ENCODE measurements at regions not wholly inside any gene's neighbourhood (a gene's known extent, or its start where the extent isn't known, plus 50 kb on each side); places are given as distances from the start of the nearest gene placed in this dataset.

GRCh38 chr6:51495610-51496396 is 591.6 kb downstream of the PKHD1 start:
- TF ChIP-seq, protein P1, sequence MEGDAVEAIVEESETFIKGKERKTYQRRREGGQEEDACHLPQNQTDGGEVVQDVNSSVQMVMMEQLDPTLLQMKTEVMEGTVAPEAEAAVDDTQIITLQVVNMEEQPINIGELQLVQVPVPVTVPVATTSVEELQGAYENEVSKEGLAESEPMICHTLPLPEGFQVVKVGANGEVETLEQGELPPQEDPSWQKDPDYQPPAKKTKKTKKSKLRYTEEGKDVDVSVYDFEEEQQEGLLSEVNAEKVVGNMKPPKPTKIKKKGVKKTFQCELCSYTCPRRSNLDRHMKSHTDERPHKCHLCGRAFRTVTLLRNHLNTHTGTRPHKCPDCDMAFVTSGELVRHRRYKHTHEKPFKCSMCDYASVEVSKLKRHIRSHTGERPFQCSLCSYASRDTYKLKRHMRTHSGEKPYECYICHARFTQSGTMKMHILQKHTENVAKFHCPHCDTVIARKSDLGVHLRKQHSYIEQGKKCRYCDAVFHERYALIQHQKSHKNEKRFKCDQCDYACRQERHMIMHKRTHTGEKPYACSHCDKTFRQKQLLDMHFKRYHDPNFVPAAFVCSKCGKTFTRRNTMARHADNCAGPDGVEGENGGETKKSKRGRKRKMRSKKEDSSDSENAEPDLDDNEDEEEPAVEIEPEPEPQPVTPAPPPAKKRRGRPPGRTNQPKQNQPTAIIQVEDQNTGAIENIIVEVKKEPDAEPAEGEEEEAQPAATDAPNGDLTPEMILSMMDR (IDR thresholded peaks at IDR 0.05) = no peak
- TF ChIP-seq POLR2A (IDR thresholded peaks at IDR 0.05) = no peak

Measured in esophagus squamous epithelium (tissue), 4 donors.